ENCODE measurements at regions not wholly inside any gene's neighbourhood (a gene's known extent, or its start where the extent isn't known, plus 50 kb on each side); places are given as distances from the start of the nearest gene placed in this dataset.

- Mint-ChIP-seq H3K27me3 (no peaks in the 10 kb centered on the region), H3K9me3 (peaks cover 16% of the 10 kb centered on the region), H3K4me3 (no peak overlapping the region), H3K36me3 (peaks cover 6% of the 10 kb centered on the region), H3K4me1 (ENCODE audit: unreplicated experiment) (peaks cover 7% of the 10 kb centered on the region), H3K27ac (no peak overlapping the region)
- DNase-seq (ENCODE audit: extremely low spot score, unreplicated experiment): no peak
- TF ChIP-seq CTCF (conservative IDR thresholded peaks at IDR 0.05): no peak
Observed at GRCh38 chr12:91555436-91556415, 373.1 kb upstream of the DCN start.

DNA sequence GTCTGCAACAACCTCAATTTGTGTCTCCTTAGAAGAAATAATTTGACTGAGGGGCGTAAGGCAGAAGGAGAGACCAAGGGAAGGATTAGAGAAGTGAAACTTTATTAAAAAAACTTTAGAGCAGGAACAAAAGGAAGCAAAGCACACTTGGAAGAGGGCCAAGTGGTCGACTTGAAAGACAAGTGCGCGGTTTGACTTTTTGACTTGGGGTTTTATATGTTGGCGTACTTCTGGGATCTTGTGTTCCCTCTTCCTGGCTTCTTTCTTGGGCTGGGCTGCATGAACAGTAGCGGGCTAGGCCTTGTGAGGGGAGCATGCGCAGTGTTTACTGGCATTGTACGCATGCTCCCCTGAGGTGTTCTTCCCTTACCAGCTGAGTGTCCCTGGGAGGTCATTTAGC is 369.3 kb upstream of the DCN start:
- Mint-ChIP-seq H3K36me3 (no peaks in the 10 kb centered on the region), H3K4me1 (ENCODE audit: unreplicated experiment) (peaks cover 7% of the 10 kb centered on the region), H3K27me3 (no peaks in the 10 kb centered on the region), H3K27ac (no peak overlapping the region), H3K9me3 (peaks cover 12% of the 10 kb centered on the region), H3K4me3 (no peak overlapping the region)
- no peak for TF ChIP-seq CTCF (conservative IDR thresholded peaks at IDR 0.05)
- DNase-seq (ENCODE audit: extremely low spot score, unreplicated experiment): no peak

DNA sequence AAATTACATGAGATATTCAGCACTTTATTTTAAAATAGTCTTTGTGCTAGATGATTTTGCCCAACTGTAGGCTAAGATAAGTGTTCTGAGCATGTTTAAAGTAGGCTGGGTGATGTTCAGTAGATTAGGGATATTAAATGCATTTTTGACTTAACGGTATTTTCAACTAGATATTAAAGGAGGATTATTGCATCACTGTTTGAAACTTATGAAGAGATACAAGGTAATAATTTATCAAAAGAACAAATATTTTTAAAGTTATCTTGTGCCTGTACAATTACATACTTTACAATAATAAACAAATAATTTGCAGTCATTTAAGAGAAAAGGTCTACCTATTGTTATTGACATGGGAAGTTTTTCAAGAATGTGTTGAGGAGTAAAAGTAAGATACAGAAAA is 368.6 kb upstream of the DCN start:
- Mint-ChIP-seq H3K4me3 (no peak overlapping the region), H3K27ac (no peak overlapping the region), H3K9me3 (peaks cover 15% of the 10 kb centered on the region), H3K4me1 (ENCODE audit: unreplicated experiment) (peaks cover 7% of the 10 kb centered on the region), H3K27me3 (no peaks in the 10 kb centered on the region), H3K36me3 (no peaks in the 10 kb centered on the region)
- no peak for TF ChIP-seq CTCF (conservative IDR thresholded peaks at IDR 0.05)
- no peak for DNase-seq (ENCODE audit: extremely low spot score, unreplicated experiment)

- H3K4me1 Mint-ChIP-seq (ENCODE audit: unreplicated experiment): no peaks in the 10 kb centered on the region
- no peak overlapping the region for H3K27ac Mint-ChIP-seq
- no peak overlapping the region for H3K4me3 Mint-ChIP-seq
- peaks cover 9% of the 10 kb centered on the region for H3K9me3 Mint-ChIP-seq
- no peak for DNase-seq (ENCODE audit: extremely low spot score, unreplicated experiment)
- H3K27me3 Mint-ChIP-seq: no peaks in the 10 kb centered on the region
- no peak for TF ChIP-seq CTCF (conservative IDR thresholded peaks at IDR 0.05)
- no peaks in the 10 kb centered on the region for H3K36me3 Mint-ChIP-seq
Observed at GRCh38 chr12:91542666-91543065, 360.0 kb upstream of the DCN start.

- H3K9me3 Mint-ChIP-seq: peaks cover 9% of the 10 kb centered on the region
- H3K27ac Mint-ChIP-seq: no peak overlapping the region
- no peak for TF ChIP-seq CTCF (conservative IDR thresholded peaks at IDR 0.05)
- H3K27me3 Mint-ChIP-seq: no peaks in the 10 kb centered on the region
- H3K4me1 Mint-ChIP-seq (ENCODE audit: unreplicated experiment): no peaks in the 10 kb centered on the region
- H3K36me3 Mint-ChIP-seq: no peaks in the 10 kb centered on the region
- no peak for DNase-seq (ENCODE audit: extremely low spot score, unreplicated experiment)
- H3K4me3 Mint-ChIP-seq: no peak overlapping the region
Observed at GRCh38 chr12:91542067-91542466, 359.4 kb upstream of the DCN start.
